Stimulated activated CD8-positive, alpha-beta memory T cell treated with anti-CD3 and anti-CD28 coated beads, Interleukin-4, amount 100 ng/mL, for 24 hours (primary cell): ENCODE measurements at regions not wholly inside any gene's neighbourhood (a gene's known extent, or its start where the extent isn't known, plus 50 kb on each side); places are given as distances from the start of the nearest gene placed in this dataset.

Experiments
- DNase-seq: peaks from one replicate; pipeline ENCODE4 v3.0.0-alpha.2; 2020; ENCODE audit warnings: low read depth

- DNase-seq: no peak
Measured at GRCh38 chr10:43001427-43001795, 75.5 kb upstream of the RET start.

- DNase-seq: no peak
Measured at GRCh38 chr10:43002596-43002995, 74.3 kb upstream of the RET start.

DNA sequence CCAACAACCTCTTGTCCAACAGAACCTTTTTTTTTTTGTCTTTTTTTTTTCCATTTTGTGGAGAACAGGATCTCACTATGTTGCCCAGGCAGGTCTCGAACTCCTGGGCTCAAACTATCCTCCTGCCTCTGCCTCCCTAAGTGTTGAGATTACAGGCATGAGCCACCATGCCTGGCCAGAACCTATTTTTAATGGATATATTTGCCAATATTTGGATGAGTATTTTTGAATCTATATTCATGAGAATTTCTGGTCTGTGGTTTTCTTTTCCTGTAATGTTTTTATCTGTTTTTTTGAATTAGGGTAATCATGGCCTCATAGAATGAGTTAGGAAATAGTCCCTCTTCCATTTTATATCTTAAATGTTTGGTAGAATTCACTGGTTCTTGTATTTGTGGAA, 70.4 kb upstream of the RET start:
- no peak for DNase-seq

GRCh38 chr10:43012578-43012977, 64.3 kb upstream of the RET start:
- no peak for DNase-seq

- DNase-seq: no peak
Measured at GRCh38 chr10:43013065-43013464, 63.8 kb upstream of the RET start.

GRCh38 chr10:43024524-43024923, 52.3 kb upstream of the RET start:
- no peak for DNase-seq

- DNase-seq: no peak
Measured at GRCh38 chr10:43024942-43025700, 51.7 kb upstream of the RET start.

GRCh38 chr10:43026039-43026973, 50.6 kb upstream of the RET start:
- no peak for DNase-seq
